Ectodermal cell (in vitro differentiated cells): ENCODE measurements at regions not wholly inside any gene's neighbourhood (a gene's known extent, or its start where the extent isn't known, plus 50 kb on each side); places are given as distances from the start of the nearest gene placed in this dataset.

Experiments used
- H3K27ac ChIP-seq: 2 replicates; pipeline ENCODE4 v1.7.0; 2013; ENCODE audit warnings: mild to moderate bottlenecking, low read depth, low read length; ENCODE audit not compliant: insufficient read depth, poor library complexity, severe bottlenecking
- H3K27me3 ChIP-seq: 2 replicates; pipeline ENCODE4 v1.7.0; 2013; ENCODE audit warnings: mild to moderate bottlenecking, low read length; ENCODE audit not compliant: insufficient read depth, control insufficient read depth, poor library complexity, severe bottlenecking
- H3K36me3 ChIP-seq: one replicate; pipeline ENCODE4 v1.7.0; 2013; ENCODE audit warnings: low read length; ENCODE audit not compliant: control insufficient read depth, insufficient read depth
- H3K4me1 ChIP-seq: one replicate; pipeline ENCODE4 v1.7.0; 2013; ENCODE audit warnings: low read length; ENCODE audit not compliant: control insufficient read depth, insufficient read depth
- H3K4me3 ChIP-seq: 2 replicates; pipeline ENCODE4 v1.7.0; 2013; ENCODE audit warnings: low read depth, low read length, control low read depth; ENCODE audit not compliant: insufficient read depth
- H3K9me3 ChIP-seq: 2 replicates; pipeline ENCODE4 v1.7.0; 2013; ENCODE audit warnings: mild to moderate bottlenecking, low read length, moderate library complexity; ENCODE audit not compliant: control insufficient read depth
- WGBS, 2 experiments: methylation state at CpG; one replicate each; pipeline ENCODE4 v1.1.7; 2013; ENCODE audit warnings: missing lambda C conversion rate in 2 of 2; 5-methylcytosine and 5-hydroxymethylcytosine counted together

- Histone ChIP-seq H3K36me3 (no peaks in the 10 kb centered on the region), H3K4me3 (no peak overlapping the region), H3K27ac (no peak overlapping the region), H3K27me3 (no peaks in the 10 kb centered on the region), H3K9me3 (no peaks in the 10 kb centered on the region), H3K4me1 (no peaks in the 10 kb centered on the region)
- WGBS, 2 experiments, result no CpG with 5 or more reads among the region's 1 CpG
Measured at GRCh38 chr11:81853791-81854190, 879.9 kb downstream of the FAM181B start.

GRCh38 chr11:81852896-81853295, 880.8 kb downstream of the FAM181B start:
- Histone ChIP-seq H3K4me1 (no peaks in the 10 kb centered on the region), H3K4me3 (no peak overlapping the region), H3K36me3 (no peaks in the 10 kb centered on the region), H3K27ac (no peak overlapping the region), H3K27me3 (no peaks in the 10 kb centered on the region), H3K9me3 (no peaks in the 10 kb centered on the region)
- 83 to 89% methylated on average over 1 of the region's 1 CpG for WGBS, 2 experiments

DNA sequence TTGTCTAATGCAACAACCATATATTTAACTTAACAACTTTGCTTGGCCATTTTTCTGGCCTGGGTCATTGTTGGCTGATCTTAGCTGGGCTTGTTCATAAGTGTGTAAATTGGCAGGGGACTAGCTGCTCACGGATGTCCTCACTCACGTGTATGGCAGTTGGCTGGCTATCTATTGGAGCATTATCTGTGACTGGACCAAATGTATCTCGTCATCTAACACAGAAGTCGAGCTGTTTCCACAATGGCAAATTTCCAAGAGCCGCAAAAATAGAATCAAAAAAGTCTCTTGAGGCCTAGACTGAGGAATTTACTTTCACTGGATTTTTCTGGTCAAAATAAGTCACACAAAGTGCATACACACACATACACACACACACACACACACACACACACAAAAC, 893.3 kb downstream of the FAM181B start:
- H3K4me1 ChIP-seq, result no peaks in the 10 kb centered on the region
- H3K4me3 ChIP-seq, result no peak overlapping the region
- H3K9me3 ChIP-seq, result no peaks in the 10 kb centered on the region
- no peaks in the 10 kb centered on the region for H3K36me3 ChIP-seq
- WGBS, 2 experiments, result 90 to 91% methylated on average over 5 of the region's 5 CpGs
- no peaks in the 10 kb centered on the region for H3K27me3 ChIP-seq
- H3K27ac ChIP-seq, result no peak overlapping the region

- H3K9me3 ChIP-seq, result no peaks in the 10 kb centered on the region
- H3K36me3 ChIP-seq, result no peaks in the 10 kb centered on the region
- no peak overlapping the region for H3K4me3 ChIP-seq
- H3K27ac ChIP-seq, result no peak overlapping the region
- no peaks in the 10 kb centered on the region for H3K4me1 ChIP-seq
- H3K27me3 ChIP-seq, result no peaks in the 10 kb centered on the region
- WGBS, 2 experiments, result 79 to 89% methylated on average over 1 of the region's 1 CpG
Measured at GRCh38 chr11:81839976-81840375, 893.7 kb downstream of the FAM181B start.

DNA sequence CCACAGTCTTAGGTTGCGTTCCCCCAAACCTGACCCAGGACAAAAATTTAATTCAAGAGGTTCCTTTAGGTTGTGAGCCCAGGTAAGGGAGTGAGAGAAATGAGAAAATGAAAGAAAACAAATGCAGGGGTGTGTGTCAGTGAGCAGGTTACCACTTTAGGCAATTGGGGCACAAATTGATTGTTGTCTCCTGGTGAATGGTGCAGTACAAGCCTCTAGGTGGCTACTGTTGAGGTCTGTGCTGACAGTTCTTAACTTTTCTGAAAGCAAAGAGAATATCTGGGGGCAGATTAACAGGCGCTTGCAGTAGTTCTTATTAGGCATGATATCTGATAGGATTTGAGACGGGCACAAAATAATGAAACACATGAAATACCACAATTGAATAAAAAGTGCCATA, 894.6 kb downstream of the FAM181B start:
- no peaks in the 10 kb centered on the region for H3K36me3 ChIP-seq
- H3K27me3 ChIP-seq, result no peaks in the 10 kb centered on the region
- H3K27ac ChIP-seq, result no peak overlapping the region
- no peak overlapping the region for H3K4me3 ChIP-seq
- H3K4me1 ChIP-seq, result no peaks in the 10 kb centered on the region
- no peaks in the 10 kb centered on the region for H3K9me3 ChIP-seq
- WGBS, 2 experiments, result 90 to 95% methylated on average over 3 of the region's 3 CpGs

DNA sequence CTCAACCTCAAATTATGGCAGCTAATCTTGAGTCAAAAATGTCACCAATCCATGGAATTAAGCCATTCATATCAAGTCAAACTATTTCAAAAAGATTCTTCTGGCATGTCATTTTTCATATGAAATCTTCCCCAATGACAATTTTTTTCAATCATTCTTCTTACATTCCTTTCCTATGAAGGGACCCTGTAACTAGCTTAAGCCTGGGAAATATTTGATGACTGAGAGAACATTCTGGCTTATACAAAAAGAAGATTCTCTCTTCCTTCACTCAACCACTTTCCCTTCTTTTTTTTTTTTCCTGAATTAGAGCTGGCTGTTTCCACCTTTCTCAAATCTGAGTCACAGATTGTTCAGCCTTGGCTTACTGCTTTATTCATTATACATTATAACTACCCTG, 903.7 kb downstream of the FAM181B start:
- H3K36me3 ChIP-seq, result no peaks in the 10 kb centered on the region

DNA sequence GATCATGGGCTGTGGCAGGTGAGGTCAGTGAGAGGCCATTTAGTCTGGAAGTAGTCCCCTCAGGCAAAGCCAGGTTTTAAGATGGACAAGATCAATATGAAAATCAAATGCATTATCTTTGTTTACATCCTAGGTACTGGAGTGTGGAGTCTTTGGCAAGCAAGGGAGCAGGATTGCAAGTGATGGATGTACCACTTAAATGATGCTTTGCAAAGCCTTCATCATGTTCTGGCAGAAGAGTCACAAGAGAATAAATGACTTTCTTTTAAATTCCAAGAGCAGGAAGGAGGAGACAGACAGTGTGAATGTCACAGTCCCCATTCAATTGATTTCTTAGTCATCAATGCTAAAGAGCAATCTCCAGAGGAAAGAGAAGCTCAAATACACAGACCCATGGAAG, 908.3 kb downstream of the FAM181B start:
- Histone ChIP-seq H3K27me3 (no peaks in the 10 kb centered on the region), H3K4me3 (no peak overlapping the region), H3K27ac (no peak overlapping the region), H3K4me1 (no peaks in the 10 kb centered on the region), H3K36me3 (no peaks in the 10 kb centered on the region), H3K9me3 (no peaks in the 10 kb centered on the region)

More for the DNA sequence above, 903.7 kb downstream of the FAM181B start:
- Histone ChIP-seq H3K4me3 (no peak overlapping the region), H3K9me3 (no peaks in the 10 kb centered on the region), H3K27ac (no peak overlapping the region), H3K27me3 (no peaks in the 10 kb centered on the region), H3K4me1 (no peaks in the 10 kb centered on the region)

DNA sequence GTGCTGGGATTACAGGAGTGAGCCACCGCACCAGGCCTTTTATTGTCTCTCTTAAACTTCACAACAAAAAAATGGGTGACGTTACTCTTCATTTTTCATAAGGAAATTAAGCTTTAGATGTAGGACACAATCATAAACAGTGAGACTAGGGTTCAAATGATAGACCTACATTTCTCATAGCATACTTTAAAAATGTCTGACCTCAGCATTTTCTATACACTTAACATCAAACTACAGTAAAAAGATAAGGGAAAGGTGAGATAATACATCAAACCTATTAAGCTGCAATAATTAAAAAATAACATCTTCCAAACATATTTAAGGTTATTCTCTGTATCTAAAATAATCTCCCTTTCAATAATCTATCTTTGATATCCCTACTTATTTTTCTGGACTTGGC, 914.2 kb downstream of the FAM181B start:
- Histone ChIP-seq H3K4me1 (no peaks in the 10 kb centered on the region), H3K4me3 (no peak overlapping the region), H3K9me3 (no peaks in the 10 kb centered on the region), H3K27me3 (no peaks in the 10 kb centered on the region), H3K27ac (no peak overlapping the region), H3K36me3 (no peaks in the 10 kb centered on the region)
- 100% methylated on average over 1 to 2 of the region's 2 CpGs for WGBS, 2 experiments

- H3K4me1 ChIP-seq, result no peaks in the 10 kb centered on the region
- no CpG with 5 or more reads among the region's 1 CpG for WGBS, 2 experiments
- no peak overlapping the region for H3K27ac ChIP-seq
- H3K27me3 ChIP-seq, result no peaks in the 10 kb centered on the region
- H3K36me3 ChIP-seq, result no peaks in the 10 kb centered on the region
- H3K4me3 ChIP-seq, result no peak overlapping the region
- H3K9me3 ChIP-seq, result no peaks in the 10 kb centered on the region
Measured at GRCh38 chr11:81804858-81805257, 928.8 kb downstream of the FAM181B start.

DNA sequence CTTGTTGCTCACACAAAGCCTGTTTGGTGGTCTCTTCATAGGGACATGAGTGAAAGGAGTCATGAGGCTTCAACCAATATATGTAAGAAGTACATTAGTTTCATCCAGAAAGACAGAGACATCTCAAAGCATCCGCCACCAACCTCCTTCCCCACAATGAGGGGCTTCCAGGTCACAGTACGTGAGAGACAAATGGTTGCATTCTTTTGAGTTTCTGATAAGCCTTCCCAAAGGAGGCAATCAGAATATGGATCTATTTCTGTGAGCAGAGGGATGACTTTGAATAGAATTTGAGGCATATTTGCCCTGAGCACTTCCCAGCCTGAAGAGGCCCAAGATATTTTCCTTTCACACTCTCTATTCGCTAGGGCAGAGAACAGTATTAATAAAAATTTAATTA, 931.1 kb downstream of the FAM181B start:
- no peaks in the 10 kb centered on the region for H3K27me3 ChIP-seq
- no CpG with 5 or more reads among the region's 3 CpGs for WGBS, 2 experiments

DNA sequence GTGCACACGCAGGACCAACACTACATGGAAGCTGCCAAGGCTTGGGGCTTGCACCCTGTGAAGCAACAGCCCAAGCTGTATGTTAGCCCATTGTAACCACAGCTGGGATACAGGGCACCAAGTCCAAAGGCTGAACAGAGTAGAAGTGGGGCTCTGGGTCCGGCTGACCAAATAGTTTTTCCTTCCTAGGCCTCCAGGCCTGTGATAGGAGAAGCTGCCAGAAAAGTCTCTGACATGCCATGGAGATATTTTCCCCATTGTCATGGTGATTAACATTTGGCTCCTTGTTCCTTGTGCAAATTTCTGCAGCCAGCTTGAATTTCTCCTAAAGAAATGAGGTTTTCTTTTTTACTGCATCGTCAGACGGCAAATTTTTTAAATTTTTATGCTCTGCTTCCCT, 941.2 kb downstream of the FAM181B start:
- Histone ChIP-seq H3K4me3 (no peak overlapping the region), H3K9me3 (no peaks in the 10 kb centered on the region), H3K36me3 (no peaks in the 10 kb centered on the region), H3K4me1 (no peaks in the 10 kb centered on the region), H3K27ac (no peak overlapping the region), H3K27me3 (no peaks in the 10 kb centered on the region)
- WGBS, 2 experiments, result no CpG with 5 or more reads among the region's 4 CpGs

More for the DNA sequence above, 931.1 kb downstream of the FAM181B start:
- H3K4me3 ChIP-seq, result no peak overlapping the region
- H3K9me3 ChIP-seq, result no peaks in the 10 kb centered on the region
- H3K4me1 ChIP-seq, result no peaks in the 10 kb centered on the region
- no peak overlapping the region for H3K27ac ChIP-seq
- H3K36me3 ChIP-seq, result no peaks in the 10 kb centered on the region
